AG09309 (cell line): ENCODE measurements at regions not wholly inside any gene's neighbourhood (a gene's known extent, or its start where the extent isn't known, plus 50 kb on each side); places are given as distances from the start of the nearest gene placed in this dataset.

Experiments
- DNase-seq: peaks from one replicate; pipeline ENCODE4 v3.0.0-alpha.2; 2010; ENCODE audit warnings: low read depth
- H3K4me3 ChIP-seq: 2 replicates; pipeline ENCODE4 v1.5.1; 2011; ENCODE audit warnings: mild to moderate bottlenecking, low read depth, low read length, moderate library complexity; ENCODE audit not compliant: control insufficient read depth
- CTCF ChIP-seq: IDR thresholded peaks from 2 replicates; pipeline ENCODE4 v1.5.1; 2011; ENCODE audit warnings: mild to moderate bottlenecking, low read depth, low read length, inconsistent platforms; ENCODE audit not compliant: insufficient read depth, control insufficient read depth; ENCODE audit errors: missing control alignments

- TF ChIP-seq CTCF = no peak
- no peak overlapping the region for H3K4me3 ChIP-seq
- DNase-seq = no peak
These were observed 437.3 kb downstream of the CCSER2 start for GRCh38 chr10:84765656-84766055.

- no peak for TF ChIP-seq CTCF
- no peak overlapping the region for H3K4me3 ChIP-seq
These were observed 438.5 kb downstream of the CCSER2 start for GRCh38 chr10:84766923-84767322.

GRCh38 chr10:84768132-84768531, 439.7 kb downstream of the CCSER2 start:
- no peak for TF ChIP-seq CTCF
- no peak overlapping the region for H3K4me3 ChIP-seq
- no peak for DNase-seq

More at GRCh38 chr10:84766923-84767322, 438.5 kb downstream of the CCSER2 start:
- DNase-seq = no peak

GRCh38 chr10:84770824-84771223, 442.4 kb downstream of the CCSER2 start:
- no peak overlapping the region for H3K4me3 ChIP-seq
- no peak for TF ChIP-seq CTCF
- DNase-seq = no peak

GRCh38 chr10:84783386-84783785, 455.0 kb downstream of the CCSER2 start:
- peak; percentile 22 for TF ChIP-seq CTCF
- H3K4me3 ChIP-seq = no peak overlapping the region
- DNase-seq = no peak

- TF ChIP-seq CTCF = no peak
- DNase-seq = no peak
- H3K4me3 ChIP-seq = no peak overlapping the region
These were observed 455.5 kb downstream of the CCSER2 start for GRCh38 chr10:84783909-84784308.

GRCh38 chr10:84784749-84785148, 456.4 kb downstream of the CCSER2 start:
- DNase-seq = no peak
- no peak overlapping the region for H3K4me3 ChIP-seq
- no peak for TF ChIP-seq CTCF
